SK-N-MC (cell line): ENCODE measurements at regions not wholly inside any gene's neighbourhood (a gene's known extent, or its start where the extent isn't known, plus 50 kb on each side); places are given as distances from the start of the nearest gene placed in this dataset.

ENCODE experiments used
- EZH2 ChIP-seq: fragments of 200-600 bp; sonication (generic); IDR thresholded peaks from one replicate; pipeline ENCODE4 v1.6.1; 2017; ENCODE audit warnings: antibody characterized with exemption
- FOXP2 ChIP-seq: optimal IDR thresholded peaks from 2 replicates; pipeline ENCODE3; 2011; ENCODE audit warnings: mild to moderate bottlenecking, moderate library complexity; ENCODE audit not compliant: insufficient read depth; ENCODE audit errors: extremely low read length, control extremely low read depth
- POLR2AphosphoS5 ChIP-seq: IDR thresholded peaks from 2 replicates; pipeline ENCODE4 v1.6.1; 2012; ENCODE audit warnings: mild to moderate bottlenecking, low read depth, low read length, borderline replicate concordance

DNA sequence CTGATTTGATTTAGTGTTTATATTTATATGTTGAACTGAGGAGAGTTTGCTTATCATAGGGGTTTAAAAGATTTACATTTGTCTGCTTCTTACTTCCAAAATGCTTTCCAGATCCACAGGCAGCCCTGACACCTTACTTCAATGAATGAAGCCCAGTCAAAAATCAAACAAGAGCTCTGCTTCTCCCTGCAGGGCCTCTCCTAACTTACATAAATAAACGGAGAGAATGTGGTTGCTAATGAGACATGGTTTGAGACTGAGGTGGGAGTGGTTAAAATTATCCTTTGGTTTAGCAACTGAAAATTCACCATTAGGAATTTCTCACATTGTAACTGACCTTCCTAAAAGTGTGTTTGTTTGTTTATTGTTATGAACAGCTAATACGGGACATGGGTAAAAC, 612.3 kb upstream of the FANCL start:
- TF ChIP-seq POLR2AphosphoS5: no peak
- no peak for TF ChIP-seq EZH2
- TF ChIP-seq FOXP2: no peak
